HG02852 (cell line): ENCODE measurements at regions not wholly inside any gene's neighbourhood (a gene's known extent, or its start where the extent isn't known, plus 50 kb on each side); places are given as distances from the start of the nearest gene placed in this dataset.

Experiments
- ATAC-seq: cut with Tn5 transposase; IDR thresholded peaks from one replicate; pipeline ENCODE4 v1.9.1; 2021; ENCODE audit warnings: mild to moderate bottlenecking, moderate library complexity; ENCODE audit not compliant: unreplicated experiment

- ATAC-seq: no peak
These were observed 126.6 kb downstream of the EMX2 start for GRCh38 chr10:117669122-117669521.

GRCh38 chr10:117670116-117670904 is 127.8 kb downstream of the EMX2 start:
- ATAC-seq: no peak

- ATAC-seq: no peak
These were observed 130.9 kb downstream of the EMX2 start for GRCh38 chr10:117673230-117674010.

GRCh38 chr10:117674201-117674600 is 131.7 kb downstream of the EMX2 start:
- ATAC-seq: no peak

- ATAC-seq: no peak
These were observed 132.1 kb downstream of the EMX2 start for GRCh38 chr10:117674646-117675045.

GRCh38 chr10:117675514-117676055 is 133.0 kb downstream of the EMX2 start:
- ATAC-seq: no peak

GRCh38 chr10:117677239-117677638 is 134.7 kb downstream of the EMX2 start:
- ATAC-seq: no peak

GRCh38 chr10:117677890-117678500 is 135.4 kb downstream of the EMX2 start:
- no peak for ATAC-seq

GRCh38 chr10:117680601-117681000 is 138.1 kb downstream of the EMX2 start:
- no peak for ATAC-seq

- ATAC-seq: no peak
These were observed 138.6 kb downstream of the EMX2 start for GRCh38 chr10:117681104-117681503.

- no peak for ATAC-seq
These were observed 141.6 kb downstream of the EMX2 start for GRCh38 chr10:117684046-117684610.

GRCh38 chr10:117684672-117685211 is 142.2 kb downstream of the EMX2 start:
- no peak for ATAC-seq

- no peak for ATAC-seq
These were observed 142.9 kb downstream of the EMX2 start for GRCh38 chr10:117685431-117685830.

- ATAC-seq: no peak
These were observed 144.1 kb downstream of the EMX2 start for GRCh38 chr10:117686606-117687005.

- no peak for ATAC-seq
These were observed 145.8 kb downstream of the EMX2 start for GRCh38 chr10:117688358-117688757.

- no peak for ATAC-seq
These were observed 147.0 kb downstream of the EMX2 start for GRCh38 chr10:117689566-117689965.

GRCh38 chr10:117690359-117690758 is 147.8 kb downstream of the EMX2 start:
- ATAC-seq: no peak

- ATAC-seq: no peak
These were observed 151.6 kb downstream of the EMX2 start for GRCh38 chr10:117694190-117694589.

GRCh38 chr10:117697402-117697801 is 154.9 kb downstream of the EMX2 start:
- no peak for ATAC-seq

GRCh38 chr10:117698809-117699208 is 156.3 kb downstream of the EMX2 start:
- no peak for ATAC-seq
